K562 (cell line): ENCODE measurements at regions not wholly inside any gene's neighbourhood (a gene's known extent, or its start where the extent isn't known, plus 50 kb on each side); places are given as distances from the start of the nearest gene placed in this dataset.

Source experiments
- ATAC-seq: fragments of 200-7000 bp; cut with Tn5 transposase; 3 replicates; pipeline ENCODE4 v1.9.1; 2020; ENCODE audit warnings: moderate library complexity
- BruUV-seq: library from RNA; stranded (reverse); fragments of 400-500 nt; replicated peaks from 2 replicates; lab custom pipeline; 2021; lab: Mats Ljungman, UMichigan
- CTCF ChIA-PET: fragments of 300-600 bp; formaldehyde crosslinking; extraction: SDS; loops from one replicate; lab custom pipeline; 2021; ENCODE audit warnings: low intra/inter-chr PET ratio; lab: Yijun Ruan, JAX
- POLR2A ChIA-PET: fragments of 300-600, 350-650 bp; sonication (Branson Sonifier 250); formaldehyde crosslinking; extraction: SDS; loops from one replicate; lab custom pipeline; 2021; ENCODE audit warnings: antibody characterized with exemption, inconsistent platforms; lab: Yijun Ruan, JAX
- DNase-seq, 4 experiments: peaks; one replicate each; pipeline versions ENCODE4 v3.0.0 to v3.0.0-alpha.2; 2011 to 2018; ENCODE audit warnings: low spot score in 3 of 4, mixed read lengths in 3 of 4; ENCODE audit errors: extremely low read depth in 1 of 4
- FAIRE-seq: peaks from 2 replicates; lab custom pipeline; 2011; peaks lifted over from hg19 to GRCh38; lab: Jason Lieb, UNC
- H2AFZ ChIP-seq: 2 replicates; pipeline ENCODE4 v1.6.0; 2011; ENCODE audit warnings: low read depth, low read length, control low read depth, inconsistent platforms
- H3K27ac ChIP-seq: fragments of 200-600 bp; 3 replicates; pipeline ENCODE4 v1.8.0; 2011; ENCODE audit warnings: low read depth, mild to moderate bottlenecking, control low read depth, inconsistent platforms, low read length, moderate library complexity, mixed read lengths; ENCODE audit errors: extremely low read depth
- H3K27me3 ChIP-seq, 2 experiments: fragments of 300-600 bp in 1 of 2; 2 replicates in 1 of 2; 3 replicates in 1 of 2; pipeline versions ENCODE4 v1.6.0 to v1.8.0; 2011; ENCODE audit warnings: inconsistent platforms in 2 of 2, low read length in 2 of 2, mild to moderate bottlenecking in 1 of 2, mixed read lengths in 1 of 2, moderate library complexity in 1 of 2; ENCODE audit not compliant: control insufficient read depth in 2 of 2, insufficient read depth in 2 of 2
- H3K36me3 ChIP-seq: fragments of 300-600 bp; 3 replicates; pipeline ENCODE4 v1.8.0; 2011; ENCODE audit warnings: mild to moderate bottlenecking, low read length, inconsistent platforms; ENCODE audit not compliant: control insufficient read depth, insufficient read depth
- H3K4me1 ChIP-seq, 2 experiments: fragments of 200-600 bp in 1 of 2; replicated peaks in 1 of 2; 2 replicates in 1 of 2; 3 replicates in 1 of 2; pipeline versions ENCODE4 v1.5.1 to v1.8.0; 2011; ENCODE audit warnings: inconsistent platforms in 2 of 2, low read length in 2 of 2, mild to moderate bottlenecking in 1 of 2, mixed read lengths in 1 of 2, moderate library complexity in 1 of 2; ENCODE audit not compliant: control insufficient read depth in 2 of 2, insufficient read depth in 2 of 2
- H3K4me2 ChIP-seq: 2 replicates; pipeline ENCODE4 v1.6.1; 2011; ENCODE audit warnings: low read length, control low read depth, inconsistent platforms, mixed read lengths; ENCODE audit not compliant: insufficient read depth
- H3K4me3 ChIP-seq: fragments of 200-600 bp; sonication (generic), shearing (Covaris generic); 2 replicates; pipeline ENCODE4 v1.5.1; 2016; ENCODE audit warnings: control low read depth, inconsistent platforms
- H3K79me2 ChIP-seq: fragments of 200-600 bp; 3 replicates; pipeline ENCODE4 v1.8.0; 2011; ENCODE audit warnings: low read length, inconsistent platforms; ENCODE audit not compliant: control insufficient read depth, insufficient read depth
- H3K9ac ChIP-seq, 2 experiments: 2 replicates each; pipeline versions ENCODE4 v1.6.0 to v1.6.1; 2011; ENCODE audit warnings: low read depth in 2 of 2, low read length in 2 of 2, control low read depth in 1 of 2, inconsistent platforms in 1 of 2, mild to moderate bottlenecking in 1 of 2, mixed read lengths in 1 of 2; ENCODE audit not compliant: insufficient read depth in 1 of 2
- H3K9me1 ChIP-seq: one replicate; pipeline ENCODE4 v1.6.0; 2011; ENCODE audit warnings: inconsistent platforms, mild to moderate bottlenecking, low read length, moderate library complexity; ENCODE audit not compliant: control insufficient read depth, insufficient read depth
- H3K9me3 ChIP-seq: replicated peaks from 2 replicates; pipeline ENCODE4 v1.5.1; 2011; ENCODE audit warnings: low read depth, low read length, inconsistent platforms; ENCODE audit not compliant: control insufficient read depth, insufficient read depth
- H4K20me1 ChIP-seq: replicated peaks from 2 replicates; pipeline ENCODE4 v1.6.1; 2011; ENCODE audit warnings: low read length, inconsistent platforms, mixed read lengths; ENCODE audit not compliant: control insufficient read depth, insufficient read depth
- EP400 ChIP-seq: fragments of 450-650 bp; IDR thresholded peaks from 2 replicates; pipeline ENCODE4 v1.6.1; 2017; ENCODE audit warnings: antibody characterized with exemption, mild to moderate bottlenecking, moderate library complexity
- EWSR1 ChIP-seq: fragments of 450-650 bp; IDR thresholded peaks from 2 replicates; pipeline ENCODE4 v1.6.1; 2018; ENCODE audit warnings: borderline replicate concordance, mild to moderate bottlenecking, low read depth, moderate library complexity; ENCODE audit not compliant: partially characterized antibody
- MGA ChIP-seq: fragments of 450-650 bp; IDR thresholded peaks from 2 replicates; pipeline ENCODE4 v1.6.1; 2016; ENCODE audit warnings: mild to moderate bottlenecking, moderate library complexity
- MXI1 ChIP-seq: IDR thresholded peaks from 2 replicates; pipeline ENCODE4 v1.6.1; 2011; ENCODE audit warnings: low read depth, mild to moderate bottlenecking, improper control_type of control experiment, low read length
- NCOR1 ChIP-seq: fragments of 450-650 bp; IDR thresholded peaks from 2 replicates; pipeline ENCODE4 v1.6.1; 2016; ENCODE audit warnings: mild to moderate bottlenecking, moderate library complexity
- OTX1 ChIP-seq: fragments of 450-650 bp; formaldehyde crosslinking; IDR thresholded peaks from 2 replicates; pipeline ENCODE4 v1.4.0; 2022; ENCODE audit warnings: mild to moderate bottlenecking
- PHTF2 ChIP-seq: fragments of 250-450 bp; sonication (Bioruptor Pico); IDR thresholded peaks from 2 replicates; pipeline ENCODE4 v1.5.0; 2021; ENCODE audit warnings: mild to moderate bottlenecking
- ZNF398 ChIP-seq: fragments of 250-450 bp; sonication (Bioruptor Pico); IDR thresholded peaks from 2 replicates; pipeline ENCODE4 v1.8.0; 2021; ENCODE audit warnings: moderate library complexity, mild to moderate bottlenecking, inconsistent platforms
- WGBS: fragments of 100-300 bp; shearing (Covaris generic); methylation state at CpG from one replicate; pipeline ENCODE4 v1.1.6; 2016; ENCODE audit warnings: low coverage, mixed read lengths; ENCODE audit not compliant: insufficient coverage; ENCODE audit errors: missing lambda C conversion rate; 5-methylcytosine and 5-hydroxymethylcytosine counted together
- in situ Hi-C: fragments of 300-500 bp; cut with MboI; formaldehyde crosslinking; loops from 4 replicates; pipeline ENCODE4 v1.15.0; 2018; ENCODE audit warnings: inconsistent platforms, mixed read lengths
- intact Hi-C: fragments of 100-400 bp; cut with micrococcal nuclease; formaldehyde crosslinking; loops from 2 replicates; pipeline ENCODE4 v1.14.2; 2022

GRCh38 chr2:226313060-226313459 is 486.6 kb downstream of the IRS1 start (continued):
- TF ChIP-seq PHTF2 (CRISPR knock-in tag) (no peak), MXI1 (no peak)

GRCh38 chr2:226312155-226312554 is 487.5 kb downstream of the IRS1 start:
- Histone ChIP-seq H3K9me3 (no peaks in the 10 kb centered on the region), H2AFZ (no peak overlapping the region), H3K4me2 (no peak overlapping the region), H3K36me3 (no peaks in the 10 kb centered on the region), H3K27ac (no peak overlapping the region), H3K27me3 (no peaks in the 10 kb centered on the region), H3K4me3 (no peak overlapping the region), H3K79me2 (no peaks in the 10 kb centered on the region), H3K9ac (no peak overlapping the region), H3K4me1 (no peaks in the 10 kb centered on the region), H3K9me1 (no peaks in the 10 kb centered on the region), H4K20me1 (no peaks in the 10 kb centered on the region)
- no TSS peak for BruUV-seq
- CTCF ChIA-PET, result no interaction called here
- DNase-seq (no peak), FAIRE-seq (no peak), ATAC-seq (no peak)
- POLR2A ChIA-PET, result no interaction called here
- WGBS, result 0% methylated on average over 5 of the region's 5 CpGs
- in situ Hi-C loops, result no loop called here
- intact Hi-C loops, result no loop called here
- TF ChIP-seq NCOR1, result no peak
- no peak for TF ChIP-seq EP400
- no peak for TF ChIP-seq ZNF398 (CRISPR knock-in tag)
- TF ChIP-seq MGA, result no peak
- no peak for TF ChIP-seq OTX1
- TF ChIP-seq EWSR1, result no peak
